SK-N-SH (cell line): ENCODE measurements at regions not wholly inside any gene's neighbourhood (a gene's known extent, or its start where the extent isn't known, plus 50 kb on each side); places are given as distances from the start of the nearest gene placed in this dataset.

Experiments
- CTCF ChIP-seq: fragments of 200-600 bp; sonication (generic); IDR thresholded peaks from 2 replicates; pipeline ENCODE4 v1.6.1; 2017; ENCODE audit warnings: antibody characterized with exemption, mild to moderate bottlenecking, moderate library complexity
- EP300 ChIP-seq, 2 experiments: IDR thresholded peaks; 2 replicates each; pipeline versions ENCODE4 v1.4.0 to v1.6.1; 2012; ENCODE audit warnings: borderline replicate concordance in 1 of 2, low read depth in 1 of 2, low read length in 1 of 2
- EZH2phosphoT487 ChIP-seq: fragments of 200-600 bp; sonication (generic); IDR thresholded peaks from 2 replicates; pipeline ENCODE4 v1.6.1; 2017; ENCODE audit warnings: low read depth, mixed run types, mild to moderate bottlenecking, antibody characterized with exemption, moderate library complexity, borderline replicate concordance
- REST ChIP-seq: IDR thresholded peaks from 2 replicates; pipeline ENCODE4 v1.6.1; 2012; ENCODE audit warnings: mild to moderate bottlenecking, low read depth, low read length, moderate library complexity
- TAF1 ChIP-seq: IDR thresholded peaks from 2 replicates; pipeline ENCODE4 v1.6.1; 2012; ENCODE audit warnings: low read depth, mild to moderate bottlenecking, low read length, moderate library complexity, borderline replicate concordance

DNA sequence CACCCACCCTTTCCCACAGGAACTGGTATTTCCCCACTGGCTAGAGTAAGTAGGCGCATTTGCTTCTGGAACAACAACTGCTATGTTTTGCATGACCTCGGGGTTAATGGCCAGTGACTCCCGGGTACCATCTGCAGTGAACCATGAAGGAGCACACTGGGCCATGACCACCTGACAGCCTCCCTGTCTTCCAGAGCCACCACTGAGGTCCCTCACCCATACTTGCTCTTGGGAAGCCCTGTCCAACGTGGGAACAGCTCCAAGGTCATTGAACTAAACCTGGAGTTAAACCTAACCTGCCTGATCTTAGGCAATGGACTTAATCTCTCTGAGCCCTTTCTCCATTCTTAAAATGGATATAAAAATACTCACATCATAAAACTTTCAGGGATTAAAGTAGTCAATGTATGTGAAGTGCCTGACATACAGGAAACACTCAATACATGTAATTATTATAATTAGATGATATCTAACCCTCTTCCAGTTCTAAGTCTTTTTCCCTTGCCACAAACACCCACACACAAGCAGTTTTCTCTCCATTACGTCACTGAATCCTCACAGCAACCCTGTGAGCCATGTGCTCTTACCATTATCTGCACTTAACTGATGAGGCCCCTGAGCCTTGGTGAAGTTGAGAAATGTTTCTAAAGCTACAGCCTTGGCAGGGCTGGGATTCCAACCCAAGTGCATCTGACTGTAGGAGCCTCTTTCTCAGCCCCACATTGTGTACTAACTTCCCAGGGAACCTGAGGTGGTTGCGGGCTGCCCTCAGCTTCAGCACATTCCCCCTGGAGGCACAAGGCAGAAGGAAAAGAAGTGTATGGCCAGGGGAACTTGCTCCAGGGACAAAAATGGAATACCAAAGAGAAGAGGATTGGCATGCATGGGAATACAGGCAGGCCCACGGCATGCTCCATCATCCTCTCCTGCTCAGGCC is 74.5 kb upstream of the NCAM1 start:
- TF ChIP-seq CTCF (no peak), TAF1 (no peak), EZH2phosphoT487 (no peak), EP300 (IDR thresholded peaks at IDR 0.05; ENCODE audit: borderline replicate concordance in 1 of 2, low read depth in 1 of 2, low read length in 1 of 2) (no peak), REST (no peak)
